GM12878 (cell line): ENCODE measurements at regions not wholly inside any gene's neighbourhood (a gene's known extent, or its start where the extent isn't known, plus 50 kb on each side); places are given as distances from the start of the nearest gene placed in this dataset.

Experiments
- ATAC-seq: fragments of 200-7000 bp; cut with Tn5 transposase; 3 replicates; pipeline ENCODE4 v1.9.1; 2020; ENCODE audit warnings: mild to moderate bottlenecking, moderate library complexity
- BruUV-seq: library from RNA; stranded (reverse); fragments of 400-500 nt; replicated peaks from 2 replicates; lab custom pipeline; 2021; lab: Mats Ljungman, UMichigan
- CTCF ChIA-PET: fragments of 300-600 bp; sonication (Branson Sonifier 250); formaldehyde crosslinking; extraction: SDS; loops from one replicate; lab custom pipeline; 2021; ENCODE audit warnings: inconsistent platforms; lab: Yijun Ruan, JAX
- POLR2A ChIA-PET: fragments of 350-600 bp; formaldehyde crosslinking; extraction: SDS; loops from one replicate; lab custom pipeline; 2021; ENCODE audit warnings: inconsistent platforms; lab: Charles Lee
- RAD21 ChIA-PET: fragments of 300-600 bp; sonication (Branson Sonifier 250); formaldehyde crosslinking; loops from one replicate; lab custom pipeline; 2023; ENCODE audit warnings: antibody characterized with exemption; ENCODE audit not compliant: unreplicated experiment; lab: Charles Lee
- SMC1A ChIA-PET: fragments of 300-600 bp; sonication (Branson Sonifier 250); formaldehyde crosslinking; loops from one replicate; lab custom pipeline; 2023; ENCODE audit not compliant: unreplicated experiment, uncharacterized antibody; lab: Charles Lee
- DNase-seq: peaks from one replicate; pipeline ENCODE4 v3.0.0-alpha.2; 2011; ENCODE audit warnings: low read depth, low spot score
- FAIRE-seq: peaks from 3 replicates; lab custom pipeline; 2011; peaks lifted over from hg19 to GRCh38; lab: Jason Lieb, UNC
- H2AFZ ChIP-seq: 2 replicates; pipeline ENCODE4 v1.6.0; 2011; ENCODE audit warnings: low read depth, low read length, control low read depth; ENCODE audit not compliant: control insufficient read depth
- H3K27ac ChIP-seq: 2 replicates; pipeline ENCODE4 v1.5.1; 2011; ENCODE audit warnings: control low read depth; ENCODE audit not compliant: control insufficient read depth, insufficient read depth
- H3K27me3 ChIP-seq, 2 experiments: replicated peaks in 1 of 2; 2 replicates each; pipeline versions ENCODE4 v1.6.0 to v1.6.1; 2011; ENCODE audit warnings: low read length in 1 of 2; ENCODE audit not compliant: control insufficient read depth in 2 of 2, insufficient read depth in 2 of 2
- H3K36me3 ChIP-seq, 2 experiments: 2 replicates each; pipeline ENCODE4 v1.5.1; 2011; ENCODE audit warnings: low read length in 1 of 2; ENCODE audit not compliant: control insufficient read depth in 2 of 2, insufficient read depth in 2 of 2
- H3K4me1 ChIP-seq: 2 replicates; pipeline ENCODE4 v1.6.1; 2011; ENCODE audit warnings: mild to moderate bottlenecking, low read length, moderate library complexity, mixed read lengths; ENCODE audit not compliant: control insufficient read depth, insufficient read depth
- H3K4me2 ChIP-seq: 2 replicates; pipeline ENCODE4 v1.6.0; 2011; ENCODE audit warnings: control low read depth; ENCODE audit not compliant: control insufficient read depth, insufficient read depth
- H3K4me3 ChIP-seq: fragments of 200-600 bp; sonication (generic); 2 replicates; pipeline ENCODE4 v1.5.1; 2016
- H3K79me2 ChIP-seq: 2 replicates; pipeline ENCODE4 v1.6.0; 2011; ENCODE audit warnings: low read length; ENCODE audit not compliant: control insufficient read depth, insufficient read depth
- H3K9ac ChIP-seq: 2 replicates; pipeline ENCODE4 v1.8.0; 2011; ENCODE audit warnings: low read length, control low read depth, mixed read lengths; ENCODE audit not compliant: control insufficient read depth, insufficient read depth
- H3K9me3 ChIP-seq: replicated peaks from 3 replicates; pipeline ENCODE4 v1.5.1; 2011; ENCODE audit warnings: mild to moderate bottlenecking, low read length; ENCODE audit not compliant: control insufficient read depth, insufficient read depth
- H4K20me1 ChIP-seq: 2 replicates; pipeline ENCODE4 v1.6.0; 2011; ENCODE audit not compliant: control insufficient read depth, insufficient read depth
- BACH1 ChIP-seq: fragments of 450-650 bp; IDR thresholded peaks from 2 replicates; pipeline ENCODE4 v1.6.1; 2017; ENCODE audit warnings: mild to moderate bottlenecking, borderline replicate concordance
- BHLHE40 ChIP-seq, 2 experiments: fragments of 450-650 bp in 1 of 2; IDR thresholded peaks; 2 replicates each; pipeline ENCODE4 v1.6.1; 2011 to 2017; ENCODE audit warnings: low read depth in 2 of 2, borderline replicate concordance in 1 of 2, improper control_type of control experiment in 1 of 2, low read length in 1 of 2, mild to moderate bottlenecking in 1 of 2
- CEBPB ChIP-seq, 2 experiments: fragments of 150-350 bp in 1 of 2; IDR thresholded peaks; 2 replicates each; pipeline ENCODE4 v1.6.1; 2012 to 2014; ENCODE audit warnings: low read depth in 2 of 2, low read length in 2 of 2, borderline replicate concordance in 1 of 2, inconsistent platforms in 1 of 2
- CREB1 ChIP-seq: IDR thresholded peaks from 2 replicates; pipeline ENCODE4 v1.6.1; 2012; ENCODE audit warnings: low read depth, mild to moderate bottlenecking, inconsistent platforms
- CUX1 ChIP-seq: IDR thresholded peaks from 2 replicates; pipeline ENCODE4 v1.6.1; 2012; ENCODE audit warnings: improper control_type of control experiment, low read depth, low read length; ENCODE audit not compliant: insufficient replicate concordance
- MYC ChIP-seq: IDR thresholded peaks from 2 replicates; pipeline ENCODE4 v1.6.1; 2011; ENCODE audit warnings: mild to moderate bottlenecking, low read length, moderate library complexity, inconsistent platforms; ENCODE audit not compliant: insufficient read depth, insufficient replicate concordance, insufficient read length, severe bottlenecking
- NFYA ChIP-seq: IDR thresholded peaks from 2 replicates; pipeline ENCODE4 v1.6.1; 2011; ENCODE audit warnings: low read depth, mild to moderate bottlenecking, low read length, improper control_type of control experiment, borderline replicate concordance
- RAD51 ChIP-seq: fragments of 450-650 bp; IDR thresholded peaks from 2 replicates; pipeline ENCODE4 v1.6.1; 2016; ENCODE audit warnings: moderate library complexity, mild to moderate bottlenecking, inconsistent platforms
- RELB ChIP-seq: fragments of 450-650 bp; IDR thresholded peaks from 2 replicates; pipeline ENCODE4 v1.6.1; 2017; ENCODE audit warnings: low read depth, mild to moderate bottlenecking, moderate library complexity
- STAT1 ChIP-seq: fragments of 450-650 bp; conservative IDR thresholded peaks from 2 replicates; pipeline ENCODE4 v1.6.1; 2014; ENCODE audit warnings: antibody characterized with exemption, mild to moderate bottlenecking
- YBX1 ChIP-seq: fragments of 450-650 bp; IDR thresholded peaks from 2 replicates; pipeline ENCODE4 v1.6.1; 2016; ENCODE audit warnings: antibody characterized with exemption
- WGBS: methylation state at CpG from one replicate; pipeline ENCODE4 v1.1.6; 2016; ENCODE audit warnings: low lambda C conversion rate; ENCODE audit not compliant: insufficient replicate concordance, insufficient coverage; ENCODE audit errors: missing lambda C conversion rate; 5-methylcytosine and 5-hydroxymethylcytosine counted together
- in situ Hi-C: fragments of 300-500 bp; cut with MboI; formaldehyde crosslinking; loops from 9 replicates; pipeline ENCODE4 v1.14.3; 2018; ENCODE audit warnings: mixed read lengths
- intact Hi-C: fragments of 100-400 bp; cut with micrococcal nuclease; formaldehyde crosslinking; loops from one replicate; pipeline ENCODE4 v1.14.2; 2022; ENCODE audit not compliant: unreplicated experiment

- H3K9ac ChIP-seq = no peak overlapping the region
- in situ Hi-C loops (loop anchor here (25.0 kb wide), 1 partner anchor 109 kb away; no protein-coding TSS in a partner anchor), intact Hi-C loops (no loop called here)
- TF ChIP-seq CREB1 (no peak), RELB (no peak), RAD51 (no peak)
- H2AFZ ChIP-seq = no peak overlapping the region
- H4K20me1 ChIP-seq = no peaks in the 10 kb centered on the region
- ChIA-PET CTCF (no interaction called here), SMC1A (no interaction called here), RAD21 (no interaction called here), POLR2A (no interaction called here)
- H3K36me3 ChIP-seq = no peaks in the 10 kb centered on the region
- DNase-seq (no peak), ATAC-seq (no peak), FAIRE-seq (no peak)
- H3K27ac ChIP-seq = no peak overlapping the region
- WGBS = 89% methylated on average over 1 of the region's 1 CpG
- H3K9me3 ChIP-seq = no peaks in the 10 kb centered on the region
- no TSS peak for BruUV-seq
- no peak overlapping the region for H3K4me3 ChIP-seq
- no peaks in the 10 kb centered on the region for H3K79me2 ChIP-seq
- H3K4me2 ChIP-seq = no peak overlapping the region
- H3K4me1 ChIP-seq = no peaks in the 10 kb centered on the region
- H3K27me3 ChIP-seq = no peaks in the 10 kb centered on the region
Measured at GRCh38 chr1:162996261-162996660, 72.9 kb upstream of the RGS4 start.

GRCh38 chr1:162994921-162995320 is 74.2 kb upstream of the RGS4 start:
- RAD21 ChIA-PET = no interaction called here
- POLR2A ChIA-PET = no interaction called here
- H4K20me1 ChIP-seq = no peaks in the 10 kb centered on the region
- H3K4me2 ChIP-seq = no peak overlapping the region
- no peak for DNase-seq
- SMC1A ChIA-PET = no interaction called here
- no peak for ATAC-seq
- no peaks in the 10 kb centered on the region for H3K36me3 ChIP-seq
- BruUV-seq = no TSS peak
- no peak overlapping the region for H3K27ac ChIP-seq
- H3K4me1 ChIP-seq = no peaks in the 10 kb centered on the region
- H3K9ac ChIP-seq = no peak overlapping the region
- no peak overlapping the region for H3K4me3 ChIP-seq
- FAIRE-seq = no peak
- H2AFZ ChIP-seq = no peak overlapping the region
- CTCF ChIA-PET = no interaction called here
- H3K79me2 ChIP-seq = no peaks in the 10 kb centered on the region
- in situ Hi-C loops (loop anchor here (25.0 kb wide), 1 partner anchor 108 kb away; no protein-coding TSS in a partner anchor), intact Hi-C loops (no loop called here)
- no peaks in the 10 kb centered on the region for H3K9me3 ChIP-seq
- no peaks in the 10 kb centered on the region; a peak in 1 of 4 replicates for H3K27me3 ChIP-seq
- TF ChIP-seq CEBPB (IDR thresholded peaks at IDR 0.05; ENCODE audit: borderline replicate concordance in 1 of 2, low read depth in 2 of 2, low read length in 2 of 2) (no peak), BACH1 (no peak), CUX1 (no peak), MYC (no peak), BHLHE40 (IDR thresholded peaks at IDR 0.05; ENCODE audit: borderline replicate concordance in 1 of 2, low read depth in 2 of 2, low read length in 1 of 2) (no peak), CREB1 (no peak), STAT1 (no peak), YBX1 (no peak), NFYA (no peak)
